HL-60 (cell line): ENCODE measurements at regions not wholly inside any gene's neighbourhood (a gene's known extent, or its start where the extent isn't known, plus 50 kb on each side); places are given as distances from the start of the nearest gene placed in this dataset.

Experiments used
- POLR2AphosphoS5 ChIP-seq: IDR thresholded peaks from 2 replicates; pipeline ENCODE4 v1.6.1; 2012; ENCODE audit warnings: low read depth
- TF ChIP-seq, protein P1 (sequence below): IDR thresholded peaks from one replicate; pipeline ENCODE4 v1.5.1; 2011; ENCODE audit warnings: low read length, control low read depth, inconsistent platforms; ENCODE audit not compliant: insufficient read depth

DNA sequence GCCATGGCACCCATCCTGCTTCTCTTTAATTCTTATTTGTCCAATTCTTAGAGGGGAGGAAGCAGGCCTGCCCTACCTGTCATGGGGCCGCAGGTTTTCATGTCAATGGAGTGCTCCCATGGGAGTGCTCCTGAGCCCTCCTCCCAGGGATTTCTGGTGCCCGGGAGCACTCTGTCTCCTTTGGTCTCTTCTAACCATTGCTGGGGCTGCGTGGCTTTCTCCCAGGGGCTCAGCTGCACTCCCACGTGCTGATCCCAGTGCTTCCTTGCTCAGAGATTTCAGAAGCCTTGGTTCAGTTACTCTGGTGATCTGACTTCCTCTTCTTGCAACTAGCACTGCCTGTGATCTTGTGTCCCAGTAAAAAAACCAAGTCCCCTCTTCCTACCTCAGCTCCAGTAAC is 68.0 kb upstream of the ARL8B start:
- TF ChIP-seq, protein P1, sequence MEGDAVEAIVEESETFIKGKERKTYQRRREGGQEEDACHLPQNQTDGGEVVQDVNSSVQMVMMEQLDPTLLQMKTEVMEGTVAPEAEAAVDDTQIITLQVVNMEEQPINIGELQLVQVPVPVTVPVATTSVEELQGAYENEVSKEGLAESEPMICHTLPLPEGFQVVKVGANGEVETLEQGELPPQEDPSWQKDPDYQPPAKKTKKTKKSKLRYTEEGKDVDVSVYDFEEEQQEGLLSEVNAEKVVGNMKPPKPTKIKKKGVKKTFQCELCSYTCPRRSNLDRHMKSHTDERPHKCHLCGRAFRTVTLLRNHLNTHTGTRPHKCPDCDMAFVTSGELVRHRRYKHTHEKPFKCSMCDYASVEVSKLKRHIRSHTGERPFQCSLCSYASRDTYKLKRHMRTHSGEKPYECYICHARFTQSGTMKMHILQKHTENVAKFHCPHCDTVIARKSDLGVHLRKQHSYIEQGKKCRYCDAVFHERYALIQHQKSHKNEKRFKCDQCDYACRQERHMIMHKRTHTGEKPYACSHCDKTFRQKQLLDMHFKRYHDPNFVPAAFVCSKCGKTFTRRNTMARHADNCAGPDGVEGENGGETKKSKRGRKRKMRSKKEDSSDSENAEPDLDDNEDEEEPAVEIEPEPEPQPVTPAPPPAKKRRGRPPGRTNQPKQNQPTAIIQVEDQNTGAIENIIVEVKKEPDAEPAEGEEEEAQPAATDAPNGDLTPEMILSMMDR = no peak
- no peak for TF ChIP-seq POLR2AphosphoS5
